ENCODE measurements at regions not wholly inside any gene's neighbourhood (a gene's known extent, or its start where the extent isn't known, plus 50 kb on each side); places are given as distances from the start of the nearest gene placed in this dataset.

DNA sequence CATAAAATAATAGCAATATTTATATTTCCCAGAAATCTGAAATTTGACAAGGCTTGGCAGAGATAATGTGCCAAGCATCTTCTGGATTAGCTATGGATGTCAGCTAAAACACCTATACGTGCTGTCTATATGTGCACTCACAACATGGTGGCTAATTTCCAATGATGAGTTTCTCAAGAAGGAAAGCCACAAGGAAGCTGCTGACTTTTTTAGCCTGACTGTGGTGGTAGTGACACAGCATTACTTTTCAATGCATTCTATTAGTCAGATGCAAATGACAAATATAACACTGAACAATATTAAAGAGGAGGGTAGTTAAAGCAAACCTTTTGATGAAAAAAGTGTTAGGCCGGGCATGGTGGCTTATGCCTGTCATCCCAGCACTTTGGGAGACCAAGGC lies 101.7 kb upstream of the CCDC54 start:
- DNase-seq = no peak
- intact Hi-C loops (cut with micrococcal nuclease) = no loop called here
- Mint-ChIP-seq H3K9me3 (no peaks in the 10 kb centered on the region), H3K36me3 (ENCODE audit: low read depth) (no peaks in the 10 kb centered on the region), H3K27me3 (peaks cover 33% of the 10 kb centered on the region), H3K4me1 (no peaks in the 10 kb centered on the region), H3K4me3 (no peak overlapping the region), H3K27ac (no peak overlapping the region)

DNA sequence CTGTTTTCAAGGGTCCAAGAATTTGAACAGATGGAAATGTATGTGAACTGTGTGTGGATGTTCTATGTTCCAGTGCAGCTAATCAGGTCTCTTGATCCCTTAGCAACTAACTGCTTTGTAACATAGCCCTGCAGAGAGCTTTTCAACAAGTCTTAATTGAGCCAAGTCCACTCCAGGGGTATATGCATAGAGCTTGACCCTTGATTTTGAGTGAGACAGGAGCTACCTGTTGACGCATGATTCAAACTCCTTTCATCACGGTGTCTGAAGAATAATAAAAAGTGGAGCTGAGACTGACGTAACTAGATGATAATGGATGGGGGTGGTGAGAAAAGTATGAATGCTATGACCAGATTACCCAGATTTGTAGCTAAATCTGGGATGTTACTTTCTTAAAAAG lies 93.3 kb upstream of the CCDC54 start:
- H3K27me3 Mint-ChIP-seq = peaks cover 22% of the 10 kb centered on the region
- DNase-seq = no peak
- intact Hi-C loops (cut with micrococcal nuclease) = no loop called here
- H3K9me3 Mint-ChIP-seq = no peaks in the 10 kb centered on the region
- H3K4me3 Mint-ChIP-seq = no peak overlapping the region
- H3K27ac Mint-ChIP-seq = no peak overlapping the region
- H3K36me3 Mint-ChIP-seq (ENCODE audit: low read depth) = no peaks in the 10 kb centered on the region
- no peaks in the 10 kb centered on the region for H3K4me1 Mint-ChIP-seq

DNA sequence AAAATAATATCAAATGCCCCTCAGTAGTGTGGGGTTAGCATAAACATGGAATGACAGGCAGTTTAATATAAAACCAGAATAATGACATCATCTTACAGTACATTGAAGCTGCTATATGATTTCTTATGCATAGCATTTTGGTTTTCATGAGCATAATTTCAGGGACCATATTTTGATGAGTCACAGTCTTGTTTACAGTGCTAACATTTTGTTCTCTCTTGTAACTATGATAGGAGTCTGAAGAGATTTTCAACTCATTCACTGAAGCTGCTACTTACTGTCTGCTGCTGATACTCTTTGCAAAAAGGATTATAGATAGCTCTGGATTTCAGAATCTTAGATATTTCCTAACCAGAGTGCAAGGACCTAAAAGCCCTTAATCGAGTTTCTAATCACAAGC lies 92.6 kb upstream of the CCDC54 start:
- Mint-ChIP-seq H3K4me3 (no peak overlapping the region), H3K4me1 (no peaks in the 10 kb centered on the region), H3K36me3 (ENCODE audit: low read depth) (no peaks in the 10 kb centered on the region), H3K27ac (no peak overlapping the region), H3K9me3 (no peaks in the 10 kb centered on the region), H3K27me3 (peaks cover 21% of the 10 kb centered on the region)
- intact Hi-C loops (cut with micrococcal nuclease) = no loop called here
- DNase-seq = no peak

DNA sequence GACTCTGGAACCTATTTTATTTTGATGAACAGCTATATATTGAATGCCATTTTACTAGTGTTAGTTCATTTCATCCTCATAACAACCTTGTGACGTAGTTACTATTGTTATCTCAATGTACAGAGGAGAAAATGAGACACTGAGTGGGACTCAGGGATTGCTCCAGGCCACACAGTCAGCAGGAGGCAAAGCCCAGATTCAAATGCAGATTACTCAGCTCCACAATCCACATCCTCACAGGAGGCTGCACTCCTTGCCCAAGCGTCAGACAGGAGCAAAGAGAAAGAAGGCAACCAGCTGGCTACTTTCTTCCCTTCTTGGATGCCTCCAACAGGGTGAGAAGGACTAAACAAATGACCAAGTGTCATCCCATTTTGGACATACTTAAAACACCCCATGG lies 92.0 kb upstream of the CCDC54 start:
- no peaks in the 10 kb centered on the region for H3K36me3 Mint-ChIP-seq (ENCODE audit: low read depth)
- H3K4me3 Mint-ChIP-seq = no peak overlapping the region
- no peak overlapping the region for H3K27ac Mint-ChIP-seq
- H3K27me3 Mint-ChIP-seq = peaks cover 23% of the 10 kb centered on the region
- no peak for DNase-seq
- no peaks in the 10 kb centered on the region for H3K4me1 Mint-ChIP-seq
- intact Hi-C loops (cut with micrococcal nuclease) = no loop called here
- H3K9me3 Mint-ChIP-seq = no peaks in the 10 kb centered on the region

DNA sequence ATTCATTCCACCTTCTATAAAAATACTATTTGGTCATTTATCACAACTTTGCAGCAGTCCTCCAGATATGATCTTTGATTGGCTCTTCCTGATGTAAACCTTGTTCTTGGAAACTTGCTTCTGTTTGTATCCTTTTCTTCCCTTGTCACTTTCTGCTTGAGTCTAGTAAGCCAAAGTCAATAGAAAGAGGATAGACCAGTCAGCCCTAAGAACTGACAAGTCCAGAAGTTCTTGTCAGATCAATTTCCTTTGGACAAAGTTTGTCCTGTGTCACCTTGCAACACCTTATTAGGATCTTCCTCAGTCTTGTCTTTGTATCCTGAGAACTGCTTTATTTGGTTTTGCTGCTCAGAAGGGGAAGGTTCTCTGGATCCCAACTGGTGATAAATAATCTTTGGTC lies 87.9 kb upstream of the CCDC54 start:
- DNase-seq = no peak
- H3K9me3 Mint-ChIP-seq = peaks cover 5% of the 10 kb centered on the region
- intact Hi-C loops (cut with micrococcal nuclease) = no loop called here
- H3K27me3 Mint-ChIP-seq = peaks cover 27% of the 10 kb centered on the region
- no peaks in the 10 kb centered on the region for H3K4me1 Mint-ChIP-seq
- no peak overlapping the region for H3K27ac Mint-ChIP-seq
- no peak overlapping the region for H3K4me3 Mint-ChIP-seq
- no peaks in the 10 kb centered on the region for H3K36me3 Mint-ChIP-seq (ENCODE audit: low read depth)

DNA sequence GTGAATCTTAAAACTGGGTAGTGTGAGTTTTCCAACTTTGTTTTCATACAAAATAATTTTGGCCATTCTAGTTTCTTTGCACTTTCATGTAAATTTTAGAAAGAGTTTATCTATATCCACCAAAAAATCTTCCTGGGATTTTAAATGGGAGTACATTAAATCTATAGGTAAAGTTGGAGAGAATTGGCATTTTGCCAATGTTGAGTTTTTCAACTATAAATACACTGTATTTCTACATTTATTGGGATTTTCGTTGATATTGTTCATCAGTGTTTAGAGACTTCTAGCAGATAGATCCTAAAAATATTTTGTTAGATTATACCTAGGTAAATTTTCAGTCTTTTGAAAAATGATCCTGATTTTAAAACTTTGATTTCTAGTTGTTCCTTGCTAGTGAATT lies 83.1 kb upstream of the CCDC54 start:
- peaks cover 31% of the 10 kb centered on the region for H3K27me3 Mint-ChIP-seq
- H3K4me1 Mint-ChIP-seq = no peaks in the 10 kb centered on the region
- intact Hi-C loops (cut with micrococcal nuclease) = no loop called here
- H3K27ac Mint-ChIP-seq = no peak overlapping the region
- H3K4me3 Mint-ChIP-seq = no peak overlapping the region
- no peak for DNase-seq
- H3K36me3 Mint-ChIP-seq (ENCODE audit: low read depth) = no peaks in the 10 kb centered on the region
- peaks cover 5% of the 10 kb centered on the region for H3K9me3 Mint-ChIP-seq

DNA sequence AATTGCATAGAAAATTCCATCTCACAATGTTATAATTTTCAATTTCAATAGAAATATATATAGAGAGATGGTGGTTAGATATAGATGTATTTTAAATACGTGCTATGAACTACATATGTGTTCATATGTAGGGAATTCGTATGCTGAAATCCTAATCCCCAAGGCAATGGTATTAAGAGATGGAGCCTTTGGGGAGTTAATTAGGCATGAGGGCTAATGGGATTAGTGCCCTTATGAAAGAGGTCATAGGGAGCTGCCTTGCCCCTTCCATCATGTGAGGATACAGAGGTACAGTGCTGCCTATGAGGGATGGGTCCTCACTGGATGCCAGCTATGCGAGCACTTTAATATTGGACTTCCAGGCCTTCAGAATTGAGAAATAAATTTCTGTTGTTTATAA lies 79.6 kb upstream of the CCDC54 start:
- Mint-ChIP-seq H3K4me1 (no peaks in the 10 kb centered on the region), H3K9me3 (peaks cover 5% of the 10 kb centered on the region), H3K27me3 (peaks cover 18% of the 10 kb centered on the region), H3K36me3 (ENCODE audit: low read depth) (no peaks in the 10 kb centered on the region), H3K27ac (no peak overlapping the region), H3K4me3 (no peak overlapping the region)
- no peak for DNase-seq
- intact Hi-C loops (cut with micrococcal nuclease) = no loop called here

DNA sequence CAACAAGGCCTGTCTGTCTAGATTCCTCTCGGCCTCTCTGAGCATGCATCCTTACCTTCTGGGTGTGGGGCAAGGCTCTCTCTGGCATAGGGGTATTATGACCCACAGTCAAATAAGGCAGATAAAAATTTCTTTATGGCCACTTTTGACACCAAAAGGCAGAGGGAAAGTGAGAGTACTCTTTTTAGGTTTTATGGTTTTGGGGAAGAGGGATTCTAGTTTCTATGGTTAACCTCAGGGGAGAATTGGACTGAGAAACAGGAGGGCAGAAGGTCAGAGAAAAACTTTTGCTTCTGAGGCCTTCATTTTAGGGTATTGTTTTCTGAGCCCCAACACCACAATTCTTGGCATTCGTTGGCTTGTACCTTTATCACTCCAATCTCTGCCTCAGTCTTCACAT lies 70.0 kb upstream of the CCDC54 start:
- no peaks in the 10 kb centered on the region for H3K4me1 Mint-ChIP-seq
- DNase-seq = no peak
- H3K9me3 Mint-ChIP-seq = no peaks in the 10 kb centered on the region
- H3K27ac Mint-ChIP-seq = no peak overlapping the region
- no peak overlapping the region for H3K4me3 Mint-ChIP-seq
- intact Hi-C loops (cut with micrococcal nuclease) = no loop called here
- peaks cover 4% of the 10 kb centered on the region for H3K27me3 Mint-ChIP-seq
- no peaks in the 10 kb centered on the region for H3K36me3 Mint-ChIP-seq (ENCODE audit: low read depth)

DNA sequence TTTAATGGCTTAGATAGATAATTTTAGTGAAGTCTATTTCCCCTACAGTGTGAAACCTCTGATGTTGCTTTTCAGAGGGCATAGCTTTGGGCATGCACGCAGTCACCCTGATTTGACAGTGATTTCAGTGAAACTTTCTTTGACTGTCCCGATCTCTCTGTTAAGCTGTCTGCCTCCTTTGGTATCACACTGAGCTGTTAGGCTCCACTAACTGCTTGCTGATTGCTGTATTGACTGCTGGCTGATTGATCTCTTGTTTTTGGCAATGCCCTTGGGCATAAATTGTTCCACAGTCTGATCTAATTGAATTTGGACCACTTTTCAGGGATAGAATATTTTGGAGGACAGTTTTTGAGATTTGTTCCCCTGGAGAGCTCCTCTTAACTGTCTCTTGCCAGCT lies 68.5 kb upstream of the CCDC54 start:
- Mint-ChIP-seq H3K36me3 (ENCODE audit: low read depth) (no peaks in the 10 kb centered on the region), H3K9me3 (no peaks in the 10 kb centered on the region), H3K4me3 (no peak overlapping the region), H3K27me3 (peaks cover 8% of the 10 kb centered on the region), H3K4me1 (no peaks in the 10 kb centered on the region), H3K27ac (no peak overlapping the region)
- intact Hi-C loops (cut with micrococcal nuclease) = no loop called here
- DNase-seq = no peak

DNA sequence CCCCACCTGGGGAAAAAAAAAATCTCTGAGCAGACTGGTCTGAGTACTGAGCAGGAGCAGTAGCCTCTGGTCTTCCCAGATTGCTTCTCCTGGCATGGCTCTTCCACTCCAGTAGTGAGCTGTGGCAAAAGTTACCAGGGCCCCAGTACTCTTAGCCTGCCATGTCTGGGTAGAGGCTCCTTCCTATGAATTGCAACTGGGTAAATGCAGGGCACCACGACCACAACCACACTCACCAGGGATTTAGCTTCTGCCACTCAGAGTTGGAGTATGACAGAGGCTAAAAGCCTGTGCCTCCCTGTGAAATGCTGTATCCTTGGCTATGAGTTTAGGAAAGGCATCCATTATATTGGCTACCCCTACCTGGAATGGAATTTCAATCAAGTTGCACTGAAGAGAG lies 67.9 kb upstream of the CCDC54 start:
- intact Hi-C loops (cut with micrococcal nuclease) = no loop called here
- no peak overlapping the region for H3K27ac Mint-ChIP-seq
- peaks cover 13% of the 10 kb centered on the region for H3K27me3 Mint-ChIP-seq
- H3K9me3 Mint-ChIP-seq = no peaks in the 10 kb centered on the region
- no peak overlapping the region for H3K4me3 Mint-ChIP-seq
- H3K4me1 Mint-ChIP-seq = no peaks in the 10 kb centered on the region
- DNase-seq = no peak
- no peaks in the 10 kb centered on the region for H3K36me3 Mint-ChIP-seq (ENCODE audit: low read depth)

DNA sequence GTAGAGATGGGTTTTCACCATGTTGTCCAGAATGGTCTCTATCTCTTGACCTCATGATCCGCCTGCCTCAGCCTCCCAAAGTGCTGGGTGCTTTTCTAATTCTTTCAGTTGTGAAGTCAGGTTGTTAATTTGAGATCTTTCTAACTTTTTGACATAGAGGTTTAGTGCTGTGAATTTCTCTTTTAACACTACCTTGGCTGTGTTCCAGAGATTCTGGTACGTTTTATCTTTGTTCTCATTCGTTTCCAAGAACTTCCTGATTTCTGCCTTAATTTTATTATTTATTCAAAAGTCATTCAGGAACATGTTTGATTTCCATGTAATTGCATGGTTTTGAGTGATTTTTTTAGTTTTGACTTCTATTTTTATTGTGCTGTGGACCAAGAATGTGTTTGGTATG lies 63.5 kb upstream of the CCDC54 start:
- H3K27ac Mint-ChIP-seq = no peak overlapping the region
- H3K36me3 Mint-ChIP-seq (ENCODE audit: low read depth) = no peaks in the 10 kb centered on the region
- H3K27me3 Mint-ChIP-seq = peaks cover 19% of the 10 kb centered on the region
- H3K4me1 Mint-ChIP-seq = no peaks in the 10 kb centered on the region
- no peaks in the 10 kb centered on the region for H3K9me3 Mint-ChIP-seq
- no peak for DNase-seq
- intact Hi-C loops (cut with micrococcal nuclease) = no loop called here
- no peak overlapping the region for H3K4me3 Mint-ChIP-seq

DNA sequence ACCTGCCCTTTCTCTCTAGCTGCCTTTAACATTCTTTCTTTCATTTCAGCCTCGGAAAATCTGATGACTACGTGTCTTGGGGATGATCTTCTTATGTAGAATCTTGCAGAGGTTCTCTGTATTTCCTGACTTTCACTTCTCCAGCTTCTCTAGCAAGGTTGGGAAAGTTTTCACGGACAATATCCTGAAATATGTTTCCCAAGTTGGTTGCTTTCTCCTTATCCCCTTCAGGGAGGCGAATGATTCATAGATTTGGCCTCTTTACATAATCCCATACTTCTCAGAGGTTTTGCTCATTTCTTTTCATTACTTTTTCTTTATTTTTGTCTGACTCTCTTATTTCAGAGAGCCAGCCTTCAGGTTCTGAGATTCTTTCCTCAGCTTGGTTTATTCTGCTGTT lies 62.1 kb upstream of the CCDC54 start:
- Mint-ChIP-seq H3K4me3 (no peak overlapping the region), H3K9me3 (no peaks in the 10 kb centered on the region), H3K27me3 (peaks cover 15% of the 10 kb centered on the region), H3K36me3 (ENCODE audit: low read depth) (no peaks in the 10 kb centered on the region), H3K4me1 (no peaks in the 10 kb centered on the region), H3K27ac (no peak overlapping the region)
- intact Hi-C loops (cut with micrococcal nuclease) = no loop called here
- DNase-seq = no peak

DNA sequence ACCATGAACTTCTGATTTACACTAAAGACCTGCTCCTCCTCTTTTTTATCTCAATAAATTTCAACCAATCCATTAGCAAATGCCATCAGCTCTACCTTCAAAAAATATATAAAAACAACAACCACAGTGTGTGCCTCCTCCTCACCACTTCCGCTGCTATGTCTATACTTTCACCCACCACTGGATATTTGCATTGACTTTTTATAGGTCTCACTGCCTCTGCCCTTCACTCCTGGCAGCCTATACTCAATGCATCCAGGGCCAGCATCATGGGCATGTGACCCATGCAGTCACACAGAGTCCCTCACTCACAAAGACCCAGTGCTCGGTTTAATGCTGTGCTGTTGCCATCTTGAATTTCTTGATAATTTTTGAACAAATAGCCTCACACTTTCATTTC lies 53.5 kb upstream of the CCDC54 start:
- DNase-seq = no peak
- H3K27me3 Mint-ChIP-seq = no peaks in the 10 kb centered on the region
- intact Hi-C loops (cut with micrococcal nuclease) = no loop called here
- no peak overlapping the region for H3K4me3 Mint-ChIP-seq
- H3K9me3 Mint-ChIP-seq = no peaks in the 10 kb centered on the region
- H3K36me3 Mint-ChIP-seq (ENCODE audit: low read depth) = no peaks in the 10 kb centered on the region
- no peaks in the 10 kb centered on the region for H3K4me1 Mint-ChIP-seq
- H3K27ac Mint-ChIP-seq = no peak overlapping the region

DNA sequence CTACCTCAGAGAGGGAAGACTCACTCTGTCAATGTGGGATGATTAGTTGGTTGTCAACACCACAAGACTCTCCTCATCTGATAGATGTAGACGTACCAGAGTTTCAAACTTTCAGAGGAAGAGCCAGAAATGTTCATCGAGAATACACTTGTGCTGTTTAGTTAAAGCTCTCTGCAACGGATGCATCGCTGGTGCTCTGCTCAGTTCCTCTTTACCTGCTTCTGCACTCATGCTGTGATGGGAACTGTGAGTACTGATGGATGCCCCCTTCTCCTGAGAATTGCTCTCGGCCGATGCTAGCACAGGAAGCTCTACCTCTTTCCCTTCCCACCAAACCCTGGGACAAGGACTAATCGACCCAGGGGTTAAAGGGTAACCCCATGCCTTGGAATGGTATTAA lies 51.8 kb upstream of the CCDC54 start:
- no peaks in the 10 kb centered on the region for H3K27me3 Mint-ChIP-seq
- no peaks in the 10 kb centered on the region for H3K36me3 Mint-ChIP-seq (ENCODE audit: low read depth)
- no peak overlapping the region for H3K4me3 Mint-ChIP-seq
- H3K4me1 Mint-ChIP-seq = no peaks in the 10 kb centered on the region
- H3K27ac Mint-ChIP-seq = no peak overlapping the region
- no peaks in the 10 kb centered on the region for H3K9me3 Mint-ChIP-seq
- intact Hi-C loops (cut with micrococcal nuclease) = no loop called here
- no peak for DNase-seq
